ENCODE measurements at regions not wholly inside any gene's neighbourhood (a gene's known extent, or its start where the extent isn't known, plus 50 kb on each side); places are given as distances from the start of the nearest gene placed in this dataset.

DNA sequence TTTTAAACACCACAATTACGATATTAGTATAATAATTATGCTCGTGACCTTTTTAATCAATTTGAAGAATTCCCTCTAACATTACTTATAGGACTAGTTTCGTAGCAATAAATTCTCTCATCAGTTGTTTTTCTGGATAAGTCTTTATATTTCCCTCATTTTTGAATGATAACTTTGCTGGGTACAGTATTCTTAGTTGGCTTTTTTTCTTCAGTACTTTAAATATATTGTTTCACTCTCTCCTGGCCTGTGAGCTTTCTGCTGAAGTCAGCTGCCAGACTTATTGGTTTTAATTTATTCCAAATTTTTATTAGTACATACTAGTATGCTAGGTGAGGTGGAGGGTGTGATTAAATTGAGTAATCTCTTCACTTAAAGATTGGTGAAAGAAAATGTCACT lies 123.8 kb upstream of the CNTNAP5 start:
- TF ChIP-seq, protein P1, sequence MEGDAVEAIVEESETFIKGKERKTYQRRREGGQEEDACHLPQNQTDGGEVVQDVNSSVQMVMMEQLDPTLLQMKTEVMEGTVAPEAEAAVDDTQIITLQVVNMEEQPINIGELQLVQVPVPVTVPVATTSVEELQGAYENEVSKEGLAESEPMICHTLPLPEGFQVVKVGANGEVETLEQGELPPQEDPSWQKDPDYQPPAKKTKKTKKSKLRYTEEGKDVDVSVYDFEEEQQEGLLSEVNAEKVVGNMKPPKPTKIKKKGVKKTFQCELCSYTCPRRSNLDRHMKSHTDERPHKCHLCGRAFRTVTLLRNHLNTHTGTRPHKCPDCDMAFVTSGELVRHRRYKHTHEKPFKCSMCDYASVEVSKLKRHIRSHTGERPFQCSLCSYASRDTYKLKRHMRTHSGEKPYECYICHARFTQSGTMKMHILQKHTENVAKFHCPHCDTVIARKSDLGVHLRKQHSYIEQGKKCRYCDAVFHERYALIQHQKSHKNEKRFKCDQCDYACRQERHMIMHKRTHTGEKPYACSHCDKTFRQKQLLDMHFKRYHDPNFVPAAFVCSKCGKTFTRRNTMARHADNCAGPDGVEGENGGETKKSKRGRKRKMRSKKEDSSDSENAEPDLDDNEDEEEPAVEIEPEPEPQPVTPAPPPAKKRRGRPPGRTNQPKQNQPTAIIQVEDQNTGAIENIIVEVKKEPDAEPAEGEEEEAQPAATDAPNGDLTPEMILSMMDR (IDR thresholded peaks at IDR 0.05): no peak
- H3K9me3 Mint-ChIP-seq: peaks cover 35% of the 10 kb centered on the region

DNA sequence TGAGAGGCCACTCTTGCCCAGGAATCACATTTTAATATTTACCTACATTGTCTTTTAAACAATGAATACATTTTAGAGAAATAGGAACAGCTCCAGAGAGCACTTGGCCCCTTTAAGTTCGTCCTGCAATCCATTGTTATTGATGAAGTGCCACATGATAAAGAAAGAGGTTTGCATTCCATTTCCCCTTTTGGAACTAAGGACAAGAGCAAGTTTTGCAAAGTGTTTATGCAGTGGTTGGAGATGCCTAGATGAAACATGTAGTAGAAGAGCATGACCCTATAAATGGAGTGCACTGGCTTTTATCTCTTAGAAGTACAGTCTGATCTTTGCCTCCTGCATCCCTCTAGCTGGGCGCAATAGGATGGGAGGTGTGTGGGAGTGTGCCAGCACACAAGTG lies 118.7 kb upstream of the CNTNAP5 start:
- no peak overlapping the region for H3K4me3 Mint-ChIP-seq
- TF ChIP-seq, protein P1 (IDR thresholded peaks at IDR 0.05): no peak
- no peaks in the 10 kb centered on the region for H3K27me3 Mint-ChIP-seq (ENCODE audit: insufficient read depth)
- no peaks in the 10 kb centered on the region for H3K4me1 Mint-ChIP-seq (ENCODE audit: low read depth)
- DNase-seq: no peak
- no peak overlapping the region for H3K27ac Mint-ChIP-seq
- peaks cover 39% of the 10 kb centered on the region for H3K9me3 Mint-ChIP-seq
- no peaks in the 10 kb centered on the region for H3K36me3 Mint-ChIP-seq (ENCODE audit: low read depth)

More for the DNA sequence above, 123.8 kb upstream of the CNTNAP5 start:
- Mint-ChIP-seq H3K4me1 (ENCODE audit: low read depth) (no peaks in the 10 kb centered on the region), H3K4me3 (no peak overlapping the region), H3K36me3 (ENCODE audit: low read depth) (no peaks in the 10 kb centered on the region), H3K27me3 (ENCODE audit: insufficient read depth) (peaks cover 1% of the 10 kb centered on the region; the same call in 1 of the 2 replicates), H3K27ac (no peak overlapping the region)
- no peak for DNase-seq

DNA sequence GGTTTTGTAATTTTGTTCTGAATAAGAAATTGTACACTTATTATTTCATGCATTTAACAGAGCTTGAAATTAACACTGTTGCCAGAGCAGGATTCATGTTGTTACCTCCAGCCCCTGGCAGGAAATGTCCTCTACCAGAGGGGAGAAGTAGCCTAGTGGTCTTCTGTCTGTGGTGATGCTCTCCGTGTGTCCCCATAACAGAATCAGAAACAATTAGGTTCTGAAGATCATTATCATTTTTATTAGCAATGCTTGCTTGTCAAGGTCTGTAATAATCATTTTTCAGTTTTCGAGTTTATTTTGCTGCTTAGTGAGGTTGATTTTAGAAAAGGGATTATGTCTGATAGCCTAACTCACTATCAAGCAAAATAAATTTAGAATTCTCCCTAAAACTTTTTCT lies 116.6 kb upstream of the CNTNAP5 start:
- H3K9me3 Mint-ChIP-seq: peaks cover 36% of the 10 kb centered on the region
- H3K4me3 Mint-ChIP-seq: no peak overlapping the region
- no peaks in the 10 kb centered on the region for H3K36me3 Mint-ChIP-seq (ENCODE audit: low read depth)
- H3K27me3 Mint-ChIP-seq (ENCODE audit: insufficient read depth): no peaks in the 10 kb centered on the region
- TF ChIP-seq, protein P1 (IDR thresholded peaks at IDR 0.05): no peak
- no peak for DNase-seq
- H3K4me1 Mint-ChIP-seq (ENCODE audit: low read depth): no peaks in the 10 kb centered on the region
- no peak overlapping the region for H3K27ac Mint-ChIP-seq

DNA sequence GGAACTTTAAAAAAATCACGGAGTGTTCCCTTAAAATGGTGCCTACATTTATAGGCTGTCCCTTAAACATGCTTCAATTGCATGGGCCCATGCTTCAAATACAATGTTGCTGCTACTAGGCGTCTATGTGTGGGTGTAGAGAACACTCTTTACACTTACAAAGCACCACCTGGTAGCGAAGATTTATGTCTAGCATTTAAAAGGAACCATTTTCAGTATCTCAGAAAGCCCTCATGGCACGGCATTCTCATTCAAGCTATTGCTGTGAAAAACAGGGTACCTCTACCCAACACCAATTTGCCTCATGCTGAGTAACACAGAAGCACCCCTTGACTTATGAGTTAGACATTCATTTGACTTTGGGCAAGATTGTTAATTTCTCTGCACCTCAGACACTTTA lies 112.9 kb upstream of the CNTNAP5 start:
- Mint-ChIP-seq H3K36me3 (ENCODE audit: low read depth) (no peaks in the 10 kb centered on the region), H3K27ac (no peak overlapping the region), H3K4me3 (no peak overlapping the region), H3K4me1 (ENCODE audit: low read depth) (no peaks in the 10 kb centered on the region), H3K9me3 (peaks cover 41% of the 10 kb centered on the region), H3K27me3 (ENCODE audit: insufficient read depth) (no peaks in the 10 kb centered on the region)
- DNase-seq: no peak
- TF ChIP-seq, protein P1 (IDR thresholded peaks at IDR 0.05): no peak

DNA sequence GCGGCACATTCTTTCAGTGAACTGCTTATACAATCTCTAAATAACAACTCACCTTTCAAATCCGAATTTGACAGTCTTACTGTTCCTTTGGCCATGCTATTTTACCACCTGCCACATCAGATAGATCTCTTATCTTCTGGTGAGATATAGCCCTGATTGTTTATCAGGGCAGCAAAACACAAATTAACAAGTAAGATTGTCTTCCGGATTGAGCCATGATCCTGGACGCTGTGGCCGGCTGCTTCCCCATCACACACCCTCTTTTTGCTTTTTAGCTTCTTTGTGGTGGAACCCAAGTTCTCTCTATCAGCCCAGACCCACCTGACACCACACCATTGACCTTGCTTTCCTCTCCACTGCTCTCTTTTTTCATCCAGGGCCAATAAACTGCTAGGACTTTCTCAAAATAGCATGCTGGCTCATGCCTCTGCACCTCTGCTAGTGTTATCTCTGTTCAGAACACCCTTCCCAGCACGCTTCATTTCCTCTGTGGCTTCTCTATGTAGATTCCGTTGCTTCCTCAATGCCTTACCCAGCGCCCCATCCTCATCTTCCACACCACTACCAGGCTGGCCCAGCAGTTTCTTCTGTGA lies 111.8 kb upstream of the CNTNAP5 start:
- no peaks in the 10 kb centered on the region for H3K4me1 Mint-ChIP-seq (ENCODE audit: low read depth)
- TF ChIP-seq, protein P1 (IDR thresholded peaks at IDR 0.05): no peak
- H3K36me3 Mint-ChIP-seq (ENCODE audit: low read depth): no peaks in the 10 kb centered on the region
- H3K9me3 Mint-ChIP-seq: peaks cover 36% of the 10 kb centered on the region
- H3K4me3 Mint-ChIP-seq: no peak overlapping the region
- DNase-seq: no peak
- no peak overlapping the region for H3K27ac Mint-ChIP-seq
- H3K27me3 Mint-ChIP-seq (ENCODE audit: insufficient read depth): no peaks in the 10 kb centered on the region

DNA sequence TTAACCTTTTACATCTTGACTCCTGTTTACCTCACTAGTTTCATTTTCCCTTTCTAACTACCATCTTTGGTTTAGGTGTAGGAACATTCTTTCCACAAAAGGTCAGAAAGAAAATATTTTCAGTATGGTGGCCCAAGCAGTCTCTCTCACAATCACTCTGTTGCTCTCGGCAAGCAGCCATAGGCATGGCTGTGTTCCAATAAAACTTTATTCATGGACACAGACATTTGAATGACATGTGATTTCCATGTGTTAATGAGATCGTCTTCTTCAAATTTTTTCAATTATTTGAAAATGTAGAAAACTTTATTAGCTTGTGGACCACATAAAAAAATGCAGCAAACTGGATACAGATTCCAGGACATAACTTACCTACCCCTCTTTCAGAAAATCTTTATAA lies 109.7 kb upstream of the CNTNAP5 start:
- DNase-seq: no peak
- peaks cover 38% of the 10 kb centered on the region for H3K9me3 Mint-ChIP-seq
- H3K4me3 Mint-ChIP-seq: no peak overlapping the region
- H3K4me1 Mint-ChIP-seq (ENCODE audit: low read depth): no peaks in the 10 kb centered on the region
- no peaks in the 10 kb centered on the region for H3K36me3 Mint-ChIP-seq (ENCODE audit: low read depth)
- no peak overlapping the region for H3K27ac Mint-ChIP-seq
- H3K27me3 Mint-ChIP-seq (ENCODE audit: insufficient read depth): no peaks in the 10 kb centered on the region
- TF ChIP-seq, protein P1 (IDR thresholded peaks at IDR 0.05): no peak
